GM21528 (cell line): ENCODE measurements at regions not wholly inside any gene's neighbourhood (a gene's known extent, or its start where the extent isn't known, plus 50 kb on each side); places are given as distances from the start of the nearest gene placed in this dataset.
A peak's percentile ranks its signal among the peaks of the same experiment; 100 is the strongest.

Experiments
- ATAC-seq: cut with Tn5 transposase; IDR thresholded peaks from one replicate; pipeline ENCODE4 v1.9.1; 2021; ENCODE audit warnings: mild to moderate bottlenecking, moderate library complexity; ENCODE audit not compliant: unreplicated experiment, low FRiP score

- ATAC-seq = no peak
Measured at GRCh38 chr1:175894581-175894980, 151.2 kb upstream of the TNR start.

- no peak for ATAC-seq
Measured at GRCh38 chr1:175893192-175893591, 149.8 kb upstream of the TNR start.

- no peak for ATAC-seq
Measured at GRCh38 chr1:175892686-175893085, 149.3 kb upstream of the TNR start.

GRCh38 chr1:175891783-175892309, 148.5 kb upstream of the TNR start:
- no peak for ATAC-seq

- no peak for ATAC-seq
Measured at GRCh38 chr1:175890958-175891357, 147.6 kb upstream of the TNR start.

- no peak for ATAC-seq
Measured at GRCh38 chr1:175889848-175890247, 146.5 kb upstream of the TNR start.

GRCh38 chr1:175888996-175889395, 145.6 kb upstream of the TNR start:
- ATAC-seq = no peak

- ATAC-seq = no peak
Measured at GRCh38 chr1:175887981-175888428, 144.6 kb upstream of the TNR start.

- ATAC-seq = no peak
Measured at GRCh38 chr1:175887521-175887920, 144.1 kb upstream of the TNR start.

GRCh38 chr1:175885326-175885725, 141.9 kb upstream of the TNR start:
- no peak for ATAC-seq

- no peak for ATAC-seq
Measured at GRCh38 chr1:175884369-175884768, 141.0 kb upstream of the TNR start.

GRCh38 chr1:175882192-175882591, 138.8 kb upstream of the TNR start:
- no peak for ATAC-seq

GRCh38 chr1:175881246-175881976, 138.0 kb upstream of the TNR start:
- no peak for ATAC-seq

GRCh38 chr1:175878775-175879174, 135.4 kb upstream of the TNR start:
- ATAC-seq = no peak

- no peak for ATAC-seq
Measured at GRCh38 chr1:175877939-175878737, 134.7 kb upstream of the TNR start.

GRCh38 chr1:175875556-175875955, 132.2 kb upstream of the TNR start:
- no peak for ATAC-seq

GRCh38 chr1:175874081-175874480, 130.7 kb upstream of the TNR start:
- no peak for ATAC-seq

GRCh38 chr1:175873290-175873935, 130.0 kb upstream of the TNR start:
- peak; percentile 58 for ATAC-seq

- no peak for ATAC-seq
Measured at GRCh38 chr1:175872588-175872987, 129.2 kb upstream of the TNR start.

GRCh38 chr1:175871647-175872046, 128.3 kb upstream of the TNR start:
- ATAC-seq = no peak

GRCh38 chr1:175870217-175870616, 126.8 kb upstream of the TNR start:
- no peak for ATAC-seq
